Gastrocnemius medialis (tissue), 4 donors: ENCODE measurements at regions not wholly inside any gene's neighbourhood (a gene's known extent, or its start where the extent isn't known, plus 50 kb on each side); places are given as distances from the start of the nearest gene placed in this dataset.

ENCODE experiments used
- ATAC-seq, 2 donors: fragments of 150-250 bp; one replicate each; pipeline ENCODE4 v1.9.1; 2016
- DNase-seq, 2 donors: peaks; one replicate each; pipeline ENCODE4 v3.0.0-alpha.2; 2019
- H3K27ac ChIP-seq, 4 donors: fragments of 200-600 bp; sonication (generic); 1 replicate in 1 of 4; 2 replicates in 3 of 4; pipeline ENCODE4 v1.5.1; 2016 to 2018; ENCODE audit warnings: mild to moderate bottlenecking in 2 of 4, moderate library complexity in 1 of 4
- H3K27me3 ChIP-seq, 3 donors: fragments of 200-600 bp; sonication (generic) in 2 of 3; 1 replicate in 1 of 3; 2 replicates in 2 of 3; pipeline versions ENCODE4 v1.5.1 to v1.6.0; 2016 to 2019; ENCODE audit warnings: mild to moderate bottlenecking in 1 of 3, moderate library complexity in 1 of 3
- H3K36me3 ChIP-seq, 2 donors: fragments of 200-600 bp; sonication (generic) in 1 of 2; one replicate each; pipeline ENCODE4 v1.5.1; 2017 to 2018
- H3K4me1 ChIP-seq, 2 donors: fragments of 200-600 bp; sonication (generic) in 1 of 2; one replicate each; pipeline ENCODE4 v1.5.1; 2016 to 2017; ENCODE audit warnings: mild to moderate bottlenecking in 2 of 2
- H3K4me3 ChIP-seq, 4 donors: fragments of 200-600 bp; sonication (generic) in 3 of 4; 1 replicate in 1 of 4; 2 replicates in 3 of 4; pipeline ENCODE4 v1.5.1; 2016 to 2019; ENCODE audit warnings: mild to moderate bottlenecking in 2 of 4
- H3K9me3 ChIP-seq, 3 donors: fragments of 200-600 bp; sonication (generic) in 2 of 3; 1 replicate in 1 of 3; 2 replicates in 2 of 3; pipeline ENCODE4 v1.5.1; 2016 to 2019
- POLR2A ChIP-seq, 2 donors: fragments of 450-650 bp; IDR thresholded peaks; one replicate each; pipeline ENCODE4 v1.6.1; 2017; ENCODE audit warnings: antibody characterized with exemption in 2 of 2, mild to moderate bottlenecking in 2 of 2, moderate library complexity in 2 of 2
- in situ Hi-C, 4 donors: fragments of 200-750 bp; cut with MboI; loops; one replicate each; pipeline versions ENCODE4 v1.15.0 to v1.8.0; 2017; ENCODE audit warnings: low sequenced_read_pairs in 4 of 4
- intact Hi-C: fragments of 100-400 bp; cut with DNase I; formaldehyde crosslinking; loops from one replicate; pipeline ENCODE4 v1.15.1; 2023; ENCODE audit warnings: low total_unique reads
- TF ChIP-seq, protein P1 (sequence below), 5 experiments: fragments of 450-650 bp in 3 of 5; fragments of 200-600 bp in 2 of 5; sonication (generic) in 2 of 5; IDR thresholded peaks in 4 of 5; conservative IDR thresholded peaks in 1 of 5; 1 replicate in 4 of 5; 2 replicates in 1 of 5; pipeline ENCODE4 v1.5.1; 2016 to 2019; ENCODE audit warnings: antibody characterized with exemption in 5 of 5, mild to moderate bottlenecking in 3 of 5, moderate library complexity in 3 of 5

DNA sequence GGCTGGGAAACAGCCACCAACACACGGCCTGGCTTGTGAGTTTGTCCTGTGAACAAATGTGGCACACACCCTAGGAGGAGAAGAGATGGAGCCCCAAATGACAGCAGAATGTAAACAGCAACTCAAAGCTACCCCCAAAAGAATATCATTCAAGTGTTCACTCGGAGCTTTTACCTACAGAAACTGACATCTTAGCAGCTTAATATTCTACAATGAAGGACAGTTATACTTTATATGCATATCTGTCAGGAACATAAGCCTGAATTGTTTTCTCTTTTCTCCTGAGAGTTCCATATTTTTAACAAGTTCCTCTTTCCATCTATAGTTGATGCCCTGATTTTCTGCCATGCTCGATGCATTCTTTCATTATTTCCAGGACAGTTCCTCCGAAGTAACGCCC is 566.0 kb upstream of the MAP3K7 start:
- no peak for ATAC-seq
- in situ Hi-C loops (no loop called here), intact Hi-C loops (no loop called here)
- Histone ChIP-seq H3K27me3 (no peaks in the 10 kb centered on the region), H3K36me3 (no peaks in the 10 kb centered on the region), H3K9me3 (no peaks in the 10 kb centered on the region), H3K27ac (no peak overlapping the region), H3K4me3 (no peak overlapping the region), H3K4me1 (no peaks in the 10 kb centered on the region)
- no peak for TF ChIP-seq POLR2A (IDR thresholded peaks at IDR 0.05)
- TF ChIP-seq, protein P1, sequence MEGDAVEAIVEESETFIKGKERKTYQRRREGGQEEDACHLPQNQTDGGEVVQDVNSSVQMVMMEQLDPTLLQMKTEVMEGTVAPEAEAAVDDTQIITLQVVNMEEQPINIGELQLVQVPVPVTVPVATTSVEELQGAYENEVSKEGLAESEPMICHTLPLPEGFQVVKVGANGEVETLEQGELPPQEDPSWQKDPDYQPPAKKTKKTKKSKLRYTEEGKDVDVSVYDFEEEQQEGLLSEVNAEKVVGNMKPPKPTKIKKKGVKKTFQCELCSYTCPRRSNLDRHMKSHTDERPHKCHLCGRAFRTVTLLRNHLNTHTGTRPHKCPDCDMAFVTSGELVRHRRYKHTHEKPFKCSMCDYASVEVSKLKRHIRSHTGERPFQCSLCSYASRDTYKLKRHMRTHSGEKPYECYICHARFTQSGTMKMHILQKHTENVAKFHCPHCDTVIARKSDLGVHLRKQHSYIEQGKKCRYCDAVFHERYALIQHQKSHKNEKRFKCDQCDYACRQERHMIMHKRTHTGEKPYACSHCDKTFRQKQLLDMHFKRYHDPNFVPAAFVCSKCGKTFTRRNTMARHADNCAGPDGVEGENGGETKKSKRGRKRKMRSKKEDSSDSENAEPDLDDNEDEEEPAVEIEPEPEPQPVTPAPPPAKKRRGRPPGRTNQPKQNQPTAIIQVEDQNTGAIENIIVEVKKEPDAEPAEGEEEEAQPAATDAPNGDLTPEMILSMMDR (IDR thresholded peaks at IDR 0.05 in 4 of 5, conservative IDR thresholded peaks at IDR 0.05 in 1 of 5): no peak
- DNase-seq: no peak

DNA sequence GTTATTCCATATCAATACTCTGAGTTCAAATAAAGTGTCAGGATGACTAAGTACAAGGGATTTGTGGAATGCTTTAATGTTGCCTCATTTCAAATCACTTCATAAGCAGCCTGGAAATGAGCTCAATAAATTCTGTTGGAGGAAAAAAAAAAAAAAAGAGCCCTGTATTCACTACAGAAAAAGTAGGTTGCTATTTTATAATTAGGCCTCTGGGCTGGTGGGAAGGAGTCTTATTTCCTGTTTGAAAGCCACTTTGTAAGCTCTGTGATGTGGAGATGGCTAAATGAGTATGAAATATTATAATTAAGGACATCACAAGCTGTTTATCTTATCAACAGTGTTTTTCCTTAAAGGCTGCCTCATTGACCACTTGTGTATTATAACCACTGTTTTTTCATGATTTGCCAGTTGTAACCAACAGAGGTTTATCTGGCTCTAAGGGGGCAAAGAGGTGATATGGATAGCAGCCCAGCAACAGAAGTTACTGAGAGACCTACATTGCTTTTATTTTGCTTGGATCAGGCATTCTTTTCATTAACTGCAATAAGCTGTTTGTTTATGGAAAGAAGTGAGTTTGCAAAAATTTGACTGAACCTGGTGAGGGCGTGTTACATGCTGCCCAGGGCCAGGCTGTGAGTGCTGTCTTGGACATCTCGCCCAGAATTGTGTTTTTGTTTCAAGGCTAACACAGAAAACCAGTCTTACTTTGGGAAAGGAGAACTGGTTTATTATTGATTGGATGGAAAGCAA is 563.3 kb upstream of the MAP3K7 start:
- in situ Hi-C loops (no loop called here), intact Hi-C loops (no loop called here)
- H3K27ac ChIP-seq: no peak overlapping the region
- ATAC-seq (no peak), DNase-seq (no peak)
- H3K4me3 ChIP-seq: no peak overlapping the region
- no peak for TF ChIP-seq POLR2A (IDR thresholded peaks at IDR 0.05)
- TF ChIP-seq, protein P1 (IDR thresholded peaks at IDR 0.05 in 4 of 5, conservative IDR thresholded peaks at IDR 0.05 in 1 of 5): no peak
- no peaks in the 10 kb centered on the region for H3K9me3 ChIP-seq
- H3K4me1 ChIP-seq: no peaks in the 10 kb centered on the region
- no peaks in the 10 kb centered on the region for H3K27me3 ChIP-seq
- no peaks in the 10 kb centered on the region for H3K36me3 ChIP-seq

DNA sequence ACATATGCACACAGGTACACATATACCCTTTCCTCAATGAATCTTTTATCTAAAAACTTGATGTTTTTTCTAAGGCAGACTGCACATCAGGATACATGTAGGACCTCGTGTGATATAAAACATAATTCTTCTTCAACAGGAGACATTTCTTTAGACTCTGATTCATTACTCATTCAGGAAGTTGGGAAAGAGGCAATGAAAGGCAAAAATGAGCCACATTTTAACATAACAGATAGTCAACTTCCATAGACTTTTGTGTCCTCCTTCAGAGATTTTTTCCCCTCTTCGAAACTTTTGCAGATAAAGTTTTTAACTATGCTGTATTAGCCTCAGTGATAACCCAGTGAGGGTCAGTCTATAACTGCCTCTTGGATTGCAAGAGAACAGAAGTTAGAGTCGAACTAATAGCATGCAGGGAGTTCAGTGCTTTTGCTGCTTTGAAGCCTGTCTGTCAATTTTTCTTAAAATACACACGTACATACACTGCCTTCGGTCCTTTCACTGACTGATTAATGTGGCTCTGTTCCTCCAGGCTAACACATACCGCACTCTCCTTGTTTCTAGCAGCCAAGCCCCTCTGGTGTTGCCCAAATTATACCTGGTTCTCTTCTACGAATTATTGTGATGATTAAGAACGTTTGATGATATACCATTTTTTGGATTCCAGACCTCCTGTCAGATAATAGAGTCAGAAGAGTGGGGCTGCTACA is 562.5 kb upstream of the MAP3K7 start:
- Histone ChIP-seq H3K36me3 (no peaks in the 10 kb centered on the region), H3K4me1 (no peaks in the 10 kb centered on the region), H3K4me3 (no peak overlapping the region), H3K9me3 (no peaks in the 10 kb centered on the region), H3K27me3 (no peaks in the 10 kb centered on the region), H3K27ac (no peak overlapping the region)
- no peak for DNase-seq
- in situ Hi-C loops (no loop called here), intact Hi-C loops (no loop called here)
- ATAC-seq: no peak
- TF ChIP-seq, protein P1 (IDR thresholded peaks at IDR 0.05 in 4 of 5, conservative IDR thresholded peaks at IDR 0.05 in 1 of 5): no peak
- TF ChIP-seq POLR2A (IDR thresholded peaks at IDR 0.05): no peak

DNA sequence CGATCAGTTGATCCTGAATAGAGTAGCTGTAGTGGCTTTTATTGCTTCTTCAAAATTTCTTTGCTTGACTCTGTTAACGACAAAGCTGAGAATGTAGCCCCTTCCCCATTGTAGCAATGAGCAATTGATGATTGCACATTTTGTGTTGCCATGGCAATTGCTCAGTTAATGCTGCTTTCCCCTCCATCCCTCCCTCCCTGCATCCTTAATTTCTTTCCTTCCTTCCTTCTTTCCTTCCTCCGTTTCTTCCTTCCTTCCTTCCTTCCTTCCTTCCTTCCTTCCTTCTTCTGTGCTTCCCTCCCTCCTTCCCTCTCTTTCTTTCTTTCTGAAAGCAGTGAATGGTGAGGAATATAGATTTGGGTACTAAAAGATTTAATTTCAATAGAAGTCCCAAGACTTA is 557.3 kb upstream of the MAP3K7 start:
- Histone ChIP-seq H3K27ac (no peak overlapping the region), H3K4me3 (no peak overlapping the region), H3K9me3 (no peaks in the 10 kb centered on the region), H3K27me3 (no peaks in the 10 kb centered on the region), H3K36me3 (no peaks in the 10 kb centered on the region), H3K4me1 (no peaks in the 10 kb centered on the region)
- ATAC-seq (no peak), DNase-seq (no peak)
- in situ Hi-C loops: no loop called here
- TF ChIP-seq, protein P1 (IDR thresholded peaks at IDR 0.05 in 4 of 5, conservative IDR thresholded peaks at IDR 0.05 in 1 of 5): no peak
- TF ChIP-seq POLR2A (IDR thresholded peaks at IDR 0.05): no peak
- intact Hi-C loops: no loop called here
